ENCODE measurements at regions not wholly inside any gene's neighbourhood (a gene's known extent, or its start where the extent isn't known, plus 50 kb on each side); places are given as distances from the start of the nearest gene placed in this dataset.

DNA sequence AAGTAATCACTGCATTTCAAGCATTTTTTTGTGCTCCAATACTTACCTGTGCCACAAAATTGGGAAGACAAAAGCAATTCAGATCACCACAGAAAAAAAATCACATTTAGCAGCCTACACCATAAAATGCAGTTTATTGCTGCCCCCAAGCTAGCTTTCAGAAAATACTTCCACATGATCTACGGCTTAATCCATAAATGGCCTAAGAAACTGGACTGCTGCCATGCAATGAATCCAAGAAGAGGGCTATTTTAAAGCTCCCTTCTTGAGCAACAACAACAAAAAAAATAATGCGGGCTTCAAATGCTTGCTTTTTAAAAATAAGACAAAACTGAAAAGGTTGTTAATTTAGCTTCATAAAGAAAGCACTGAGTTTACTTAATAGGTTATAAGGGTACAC, 272.3 kb downstream of the RAD51AP2 start:
- Histone ChIP-seq H3K9ac (no peak overlapping the region), H3K9me3 (ENCODE audit: control insufficient read depth, low read length) (no peaks in the 10 kb centered on the region), H2AFZ (no peak overlapping the region), H3K27ac (no peak overlapping the region), H3K27me3 (ENCODE audit: control insufficient read depth, insufficient read depth, low read length) (no peaks in the 10 kb centered on the region), H3K36me3 (ENCODE audit: control insufficient read depth, insufficient read depth, low read length) (no peaks in the 10 kb centered on the region), H3K4me2 (ENCODE audit: low read length) (no peak overlapping the region), H3K4me1 (no peaks in the 10 kb centered on the region), H3K79me2 (no peaks in the 10 kb centered on the region), H3K4me3 (ENCODE audit: low read depth, low read length) (no peak overlapping the region)
- no peak for TF ChIP-seq CTCF (IDR thresholded peaks at IDR 0.05)

DNA sequence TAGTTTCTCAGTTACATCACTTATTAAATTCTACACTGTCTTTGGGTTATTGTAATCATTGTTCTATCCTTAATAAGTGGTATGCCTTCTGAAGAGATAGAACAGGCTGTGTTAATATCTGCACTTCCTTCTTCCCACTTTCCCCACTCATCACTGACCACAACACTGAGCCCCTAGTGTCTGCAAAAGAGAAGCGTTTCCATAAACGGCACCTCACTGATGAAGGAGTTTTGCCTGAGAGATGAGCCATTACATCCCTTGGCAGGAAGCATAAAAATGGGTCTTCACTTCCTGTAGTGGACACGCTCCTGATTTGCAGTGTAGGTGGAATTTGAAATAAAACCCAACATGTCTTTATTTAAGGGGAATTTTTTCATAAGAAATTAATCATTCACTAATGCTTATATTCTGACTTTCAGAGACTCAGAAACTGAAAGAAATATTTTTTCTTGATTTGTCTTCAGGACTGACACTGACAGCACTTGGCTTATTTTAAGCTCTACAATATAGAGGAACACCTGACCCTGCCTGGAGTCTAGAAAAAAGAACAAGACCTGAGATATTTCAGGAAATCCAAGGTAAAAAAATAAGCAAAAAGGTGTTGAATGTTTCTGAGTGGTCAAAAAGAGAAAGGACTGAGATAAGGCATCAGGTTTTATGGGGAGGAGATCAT, 275.3 kb downstream of the RAD51AP2 start:
- no peak overlapping the region for H3K9ac ChIP-seq
- TF ChIP-seq CTCF (IDR thresholded peaks at IDR 0.05), result no peak
- no peak overlapping the region for H3K27ac ChIP-seq
- no peak overlapping the region for H3K4me3 ChIP-seq (ENCODE audit: low read depth, low read length)
- no peak overlapping the region for H3K4me2 ChIP-seq (ENCODE audit: low read length)
- no peaks in the 10 kb centered on the region for H3K4me1 ChIP-seq
- H3K9me3 ChIP-seq (ENCODE audit: control insufficient read depth, low read length), result no peaks in the 10 kb centered on the region
- H3K27me3 ChIP-seq (ENCODE audit: control insufficient read depth, insufficient read depth, low read length), result no peaks in the 10 kb centered on the region
- no peaks in the 10 kb centered on the region for H3K36me3 ChIP-seq (ENCODE audit: control insufficient read depth, insufficient read depth, low read length)
- H2AFZ ChIP-seq, result no peak overlapping the region
- H3K79me2 ChIP-seq, result no peaks in the 10 kb centered on the region

GRCh38 chr2:17239550-17239949, 278.7 kb downstream of the RAD51AP2 start:
- Histone ChIP-seq H3K4me1 (no peaks in the 10 kb centered on the region), H3K4me3 (ENCODE audit: low read depth, low read length) (no peak overlapping the region), H3K4me2 (ENCODE audit: low read length) (no peak overlapping the region), H3K27me3 (ENCODE audit: control insufficient read depth, insufficient read depth, low read length) (no peaks in the 10 kb centered on the region), H3K79me2 (no peaks in the 10 kb centered on the region), H3K27ac (no peak overlapping the region), H3K36me3 (ENCODE audit: control insufficient read depth, insufficient read depth, low read length) (no peaks in the 10 kb centered on the region), H3K9me3 (ENCODE audit: control insufficient read depth, low read length) (no peaks in the 10 kb centered on the region), H3K9ac (no peak overlapping the region), H2AFZ (no peak overlapping the region)
- TF ChIP-seq CTCF (IDR thresholded peaks at IDR 0.05), result no peak

DNA sequence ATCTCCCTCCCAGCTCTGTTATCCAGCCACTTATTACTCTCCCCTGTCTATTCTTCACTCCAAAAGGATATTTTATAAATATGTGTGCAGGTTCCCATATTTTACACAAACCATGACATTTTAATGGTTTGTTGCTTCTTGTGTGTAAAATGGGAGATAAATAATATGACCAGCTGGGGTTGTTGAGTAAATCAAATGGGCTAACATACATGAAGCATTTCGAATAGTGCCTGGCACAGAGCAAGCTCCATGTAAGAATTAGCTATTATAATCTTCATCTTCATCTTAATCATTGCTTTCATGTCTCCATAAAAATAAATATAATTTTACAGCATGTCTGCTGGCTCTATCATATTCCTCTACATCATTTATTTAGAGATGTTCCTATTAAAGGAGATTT, 283.1 kb downstream of the RAD51AP2 start:
- no peak for TF ChIP-seq CTCF (IDR thresholded peaks at IDR 0.05)
- Histone ChIP-seq H3K36me3 (ENCODE audit: control insufficient read depth, insufficient read depth, low read length) (no peaks in the 10 kb centered on the region), H3K79me2 (no peaks in the 10 kb centered on the region)

More for the DNA sequence above, 283.1 kb downstream of the RAD51AP2 start:
- no peak overlapping the region for H3K4me3 ChIP-seq (ENCODE audit: low read depth, low read length)
- no peaks in the 10 kb centered on the region for H3K4me1 ChIP-seq
- H3K9me3 ChIP-seq (ENCODE audit: control insufficient read depth, low read length), result no peaks in the 10 kb centered on the region
- no peaks in the 10 kb centered on the region for H3K27me3 ChIP-seq (ENCODE audit: control insufficient read depth, insufficient read depth, low read length)
- no peak overlapping the region for H3K4me2 ChIP-seq (ENCODE audit: low read length)
- no peak overlapping the region for H3K27ac ChIP-seq
- H3K9ac ChIP-seq, result no peak overlapping the region
- H2AFZ ChIP-seq, result no peak overlapping the region

Data from parathyroid adenoma (tissue), 2 donors.